ENCODE measurements at regions not wholly inside any gene's neighbourhood (a gene's known extent, or its start where the extent isn't known, plus 50 kb on each side); places are given as distances from the start of the nearest gene placed in this dataset.

DNA sequence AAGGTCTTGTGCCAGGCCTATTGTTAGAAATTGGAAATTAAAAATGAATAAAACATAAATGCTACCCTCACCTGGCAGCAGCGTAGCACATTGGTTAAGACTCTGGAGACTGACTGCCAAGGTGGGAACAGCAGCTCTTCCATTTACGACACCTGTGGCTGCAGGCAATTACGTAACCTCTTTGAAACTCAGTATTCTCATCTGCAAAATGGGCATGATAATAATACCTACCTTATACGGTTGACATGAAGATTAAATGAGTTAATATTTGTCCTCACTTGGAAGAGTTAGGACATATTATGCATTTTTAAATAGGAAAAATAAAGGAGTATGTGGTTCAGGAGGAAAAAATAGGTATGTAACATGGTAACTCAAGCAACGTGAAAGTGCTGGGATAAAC, 279.3 kb upstream of the NCKAP5 start:
- DNase-seq (ENCODE audit: low read depth) = no peak
- no peak overlapping the region for H3K4me3 ChIP-seq (ENCODE audit: low read length)
- TF ChIP-seq, protein P1, sequence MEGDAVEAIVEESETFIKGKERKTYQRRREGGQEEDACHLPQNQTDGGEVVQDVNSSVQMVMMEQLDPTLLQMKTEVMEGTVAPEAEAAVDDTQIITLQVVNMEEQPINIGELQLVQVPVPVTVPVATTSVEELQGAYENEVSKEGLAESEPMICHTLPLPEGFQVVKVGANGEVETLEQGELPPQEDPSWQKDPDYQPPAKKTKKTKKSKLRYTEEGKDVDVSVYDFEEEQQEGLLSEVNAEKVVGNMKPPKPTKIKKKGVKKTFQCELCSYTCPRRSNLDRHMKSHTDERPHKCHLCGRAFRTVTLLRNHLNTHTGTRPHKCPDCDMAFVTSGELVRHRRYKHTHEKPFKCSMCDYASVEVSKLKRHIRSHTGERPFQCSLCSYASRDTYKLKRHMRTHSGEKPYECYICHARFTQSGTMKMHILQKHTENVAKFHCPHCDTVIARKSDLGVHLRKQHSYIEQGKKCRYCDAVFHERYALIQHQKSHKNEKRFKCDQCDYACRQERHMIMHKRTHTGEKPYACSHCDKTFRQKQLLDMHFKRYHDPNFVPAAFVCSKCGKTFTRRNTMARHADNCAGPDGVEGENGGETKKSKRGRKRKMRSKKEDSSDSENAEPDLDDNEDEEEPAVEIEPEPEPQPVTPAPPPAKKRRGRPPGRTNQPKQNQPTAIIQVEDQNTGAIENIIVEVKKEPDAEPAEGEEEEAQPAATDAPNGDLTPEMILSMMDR (conservative IDR thresholded peaks at IDR 0.05; ENCODE audit: low read length) = no peak

DNA sequence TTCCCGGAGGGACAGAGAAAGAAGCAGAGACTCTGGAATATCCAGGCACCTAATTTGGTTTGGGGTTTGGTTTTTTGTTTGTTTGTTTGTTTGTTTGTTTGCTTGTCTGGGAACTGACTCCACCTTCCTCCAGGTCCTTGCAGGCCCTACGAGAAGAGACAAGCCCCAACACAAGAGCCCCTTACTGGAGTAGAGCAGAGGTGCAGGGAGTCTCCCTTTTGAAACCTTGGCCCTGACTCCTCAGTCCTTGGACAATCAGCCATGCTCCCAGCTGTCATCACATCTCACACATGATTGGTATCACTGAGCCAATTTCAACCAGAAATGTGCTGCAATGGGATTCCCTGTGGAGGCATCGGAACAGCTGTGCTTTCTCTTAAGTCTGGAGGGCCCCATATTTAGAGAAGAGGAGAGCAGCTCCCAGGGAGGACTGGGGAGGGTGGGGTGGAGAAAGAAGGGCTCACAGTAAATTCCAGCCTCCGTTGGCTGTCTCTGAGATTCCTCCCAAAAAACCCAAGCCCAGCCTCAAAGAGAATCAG, 279.9 kb upstream of the NCKAP5 start:
- TF ChIP-seq, protein P1 (conservative IDR thresholded peaks at IDR 0.05; ENCODE audit: low read length) = no peak
- H3K4me3 ChIP-seq (ENCODE audit: low read length) = no peak overlapping the region
- DNase-seq (ENCODE audit: low read depth) = no peak

DNA sequence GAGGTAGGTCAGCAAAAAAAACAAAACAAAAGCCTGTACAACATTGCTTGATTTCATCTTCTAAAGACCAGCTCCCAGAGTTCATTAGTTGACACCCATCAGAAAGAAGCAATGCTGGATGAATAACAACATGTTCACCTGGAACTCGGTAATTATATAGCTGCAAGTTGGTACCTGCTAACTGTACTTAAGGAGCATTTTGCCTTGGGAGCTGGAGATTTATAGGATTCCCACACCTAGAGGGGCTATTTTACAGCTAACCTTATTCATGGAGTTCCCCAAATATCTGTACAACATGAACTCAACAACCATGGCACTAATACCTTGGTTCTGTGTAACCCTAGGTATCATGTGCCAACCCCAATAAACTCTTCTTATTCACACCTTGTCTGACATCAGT, 281.1 kb upstream of the NCKAP5 start:
- no peak for DNase-seq (ENCODE audit: low read depth)
- TF ChIP-seq, protein P1 (conservative IDR thresholded peaks at IDR 0.05; ENCODE audit: low read length) = no peak
- no peak overlapping the region for H3K4me3 ChIP-seq (ENCODE audit: low read length)

DNA sequence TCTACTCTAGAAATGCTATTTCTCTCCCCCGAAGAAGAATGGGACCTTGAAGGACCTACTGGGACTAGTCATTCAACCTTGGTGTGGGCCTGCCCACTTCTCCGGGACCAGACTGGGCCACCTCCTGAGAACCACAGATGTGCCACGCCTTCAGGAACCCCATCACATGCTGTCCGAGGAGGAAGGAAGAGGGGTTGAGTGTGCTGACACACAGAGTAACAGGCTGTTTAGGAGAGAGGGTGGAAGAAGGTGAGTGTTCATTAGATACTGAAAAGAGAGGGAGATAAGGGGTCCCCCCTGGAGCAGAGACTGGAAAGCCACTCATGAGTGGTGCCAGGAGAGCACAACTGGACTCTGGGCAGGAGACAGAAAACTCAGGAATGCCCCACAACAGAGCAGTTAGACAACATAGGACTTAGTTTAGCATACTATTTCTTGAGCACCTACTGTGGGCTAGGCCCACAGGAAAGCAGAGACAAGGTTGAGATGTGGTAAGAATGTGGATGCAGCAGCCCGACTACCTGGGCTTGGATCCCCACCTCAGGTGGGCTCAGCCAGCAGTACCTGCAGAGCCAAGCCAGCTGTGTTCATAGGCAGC, 286.4 kb upstream of the NCKAP5 start:
- no peak overlapping the region for H3K4me3 ChIP-seq (ENCODE audit: low read length)
- TF ChIP-seq, protein P1 (conservative IDR thresholded peaks at IDR 0.05; ENCODE audit: low read length) = no peak
- DNase-seq (ENCODE audit: low read depth) = no peak

DNA sequence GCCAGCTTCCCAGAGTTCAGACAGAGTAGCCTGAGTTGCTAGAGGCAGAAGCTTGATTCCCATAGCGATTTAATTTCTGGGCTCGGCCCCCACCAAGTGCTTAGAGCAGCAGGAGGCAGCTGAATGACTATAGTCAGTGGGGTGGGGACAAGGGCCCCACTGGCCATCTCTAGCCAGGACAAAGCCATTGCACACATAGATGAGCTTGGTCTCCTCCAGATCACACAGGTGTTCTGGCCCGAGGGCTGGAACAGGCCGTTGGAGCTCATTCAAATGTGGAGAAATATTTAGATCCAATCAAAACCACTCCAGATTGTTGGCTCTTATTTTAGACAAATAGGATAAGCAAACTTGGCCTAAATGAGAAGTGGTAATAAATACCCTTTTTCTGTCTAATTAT, 287.3 kb upstream of the NCKAP5 start:
- TF ChIP-seq, protein P1 (conservative IDR thresholded peaks at IDR 0.05; ENCODE audit: low read length) = no peak
- DNase-seq (ENCODE audit: low read depth) = no peak
- H3K4me3 ChIP-seq (ENCODE audit: low read length) = no peak overlapping the region

DNA sequence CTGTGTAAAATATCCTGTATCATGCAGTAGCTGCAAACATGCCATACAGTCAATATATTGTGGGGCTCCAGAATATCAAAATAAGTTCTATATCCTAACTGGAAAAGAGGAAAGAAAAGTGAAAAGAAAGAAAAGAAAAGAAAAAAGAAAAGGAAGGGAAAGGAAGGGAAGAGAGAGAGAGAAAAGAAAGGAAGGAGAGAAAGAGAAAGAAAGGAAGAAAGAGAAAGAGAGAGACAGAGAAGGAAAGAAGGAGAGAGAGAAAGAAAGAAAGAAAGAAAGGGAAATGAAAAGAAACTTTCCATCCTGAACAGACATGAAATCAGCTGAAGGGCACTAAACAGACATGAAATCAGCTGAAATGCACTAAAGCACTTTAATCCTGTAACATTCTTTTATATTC, 288.4 kb upstream of the NCKAP5 start:
- no peak overlapping the region for H3K4me3 ChIP-seq (ENCODE audit: low read length)
- TF ChIP-seq, protein P1 (conservative IDR thresholded peaks at IDR 0.05; ENCODE audit: low read length) = no peak
- DNase-seq (ENCODE audit: low read depth) = no peak

DNA sequence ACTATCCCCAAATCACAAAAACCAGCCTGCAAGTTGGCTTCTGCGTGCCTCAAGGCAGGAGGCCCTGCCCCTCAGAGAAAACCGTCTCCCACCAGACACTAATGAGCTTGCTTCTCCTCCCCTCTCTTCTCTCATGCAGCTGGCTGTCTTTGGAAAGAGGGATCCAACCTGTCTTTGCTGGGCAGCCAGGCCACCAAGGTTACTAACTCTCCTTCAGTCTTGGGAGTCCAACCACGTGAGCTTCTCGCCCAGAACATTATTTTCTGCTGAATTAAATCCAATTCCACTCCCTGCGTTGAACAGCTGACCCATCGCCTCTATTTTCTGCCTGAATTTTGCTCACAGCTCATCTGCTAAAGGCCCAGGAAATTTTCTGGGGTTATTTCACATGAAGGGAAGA, 291.3 kb upstream of the NCKAP5 start:
- no peak for DNase-seq (ENCODE audit: low read depth)
- TF ChIP-seq, protein P1 (conservative IDR thresholded peaks at IDR 0.05; ENCODE audit: low read length) = no peak
- H3K4me3 ChIP-seq (ENCODE audit: low read length) = no peak overlapping the region
